HG03097 (cell line): ENCODE measurements at regions not wholly inside any gene's neighbourhood (a gene's known extent, or its start where the extent isn't known, plus 50 kb on each side); places are given as distances from the start of the nearest gene placed in this dataset.

Experiments
- ATAC-seq: cut with Tn5 transposase; IDR thresholded peaks from one replicate; pipeline ENCODE4 v1.9.1; 2021; ENCODE audit not compliant: unreplicated experiment, low FRiP score

DNA sequence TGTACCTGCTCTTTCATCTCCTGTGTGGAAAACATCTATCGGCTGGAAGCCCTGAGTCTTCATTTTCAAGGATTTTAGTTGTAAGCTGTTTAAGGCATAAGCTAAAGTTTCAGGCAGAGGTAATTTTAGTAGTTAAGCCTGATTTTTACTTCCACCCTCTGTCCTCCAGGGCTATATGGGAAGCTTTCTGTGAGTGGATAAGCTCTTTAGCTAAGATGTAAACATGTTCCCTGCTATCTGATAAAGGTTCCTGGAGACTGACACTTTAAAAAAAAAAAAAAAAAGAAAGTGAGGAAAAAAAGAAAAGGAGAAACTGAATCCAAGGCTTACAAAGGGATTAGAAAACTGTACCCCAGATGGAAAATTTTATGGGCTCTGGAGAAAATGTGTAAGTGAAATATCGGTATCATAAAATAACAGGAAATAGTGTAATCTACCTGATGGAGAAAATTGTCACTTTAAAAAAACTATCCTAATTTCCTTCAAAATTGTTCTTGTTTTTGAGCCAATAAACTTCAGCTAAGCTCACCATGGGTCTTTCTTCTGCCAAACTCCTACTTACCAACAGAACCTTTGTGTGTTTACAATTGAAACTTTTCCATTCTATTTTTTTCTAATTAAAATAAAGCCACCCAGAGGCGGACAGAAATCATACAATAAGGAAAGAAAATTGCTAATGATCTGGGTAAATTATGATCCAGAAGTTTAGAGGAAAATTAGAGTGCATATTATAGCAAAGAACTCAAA, 180.5 kb downstream of the TGFB2 start:
- ATAC-seq, result no peak

DNA sequence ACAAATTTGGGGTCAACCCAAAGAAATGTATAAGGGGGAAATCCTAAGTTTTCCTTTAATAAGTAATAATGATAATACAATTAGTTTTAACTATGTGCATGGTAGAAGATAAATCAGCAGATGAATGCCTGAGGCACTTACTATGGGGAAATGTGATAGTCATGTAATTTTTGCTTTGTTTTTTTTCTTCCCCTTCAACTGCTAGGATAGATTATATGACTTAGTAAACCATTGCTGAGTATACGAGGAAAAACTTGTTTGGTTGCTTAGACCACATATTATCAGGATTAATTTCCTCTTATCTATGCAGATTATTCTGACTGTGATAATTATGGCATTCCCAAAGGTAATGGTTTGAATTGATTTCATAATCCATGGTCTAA, 181.1 kb downstream of the TGFB2 start:
- ATAC-seq, result no peak

DNA sequence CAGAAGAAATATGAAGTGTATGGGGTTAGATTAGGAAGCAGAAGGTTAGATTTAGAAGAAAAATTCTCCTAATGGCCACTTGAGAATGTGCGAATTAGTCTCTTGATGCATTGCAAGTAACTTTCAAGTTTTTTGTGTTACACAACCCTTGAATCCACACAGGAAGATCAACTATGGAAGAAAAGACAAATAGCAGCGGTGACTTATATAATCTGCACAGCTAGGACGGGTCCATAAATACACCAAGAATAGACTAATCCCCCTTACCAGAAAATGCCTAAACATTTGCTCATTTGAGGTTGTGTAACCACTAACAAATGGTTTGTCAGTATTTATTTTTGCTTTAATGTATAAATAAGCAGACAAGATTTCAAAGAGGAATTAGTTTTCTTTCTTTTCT, 182.6 kb downstream of the TGFB2 start:
- ATAC-seq, result no peak

DNA sequence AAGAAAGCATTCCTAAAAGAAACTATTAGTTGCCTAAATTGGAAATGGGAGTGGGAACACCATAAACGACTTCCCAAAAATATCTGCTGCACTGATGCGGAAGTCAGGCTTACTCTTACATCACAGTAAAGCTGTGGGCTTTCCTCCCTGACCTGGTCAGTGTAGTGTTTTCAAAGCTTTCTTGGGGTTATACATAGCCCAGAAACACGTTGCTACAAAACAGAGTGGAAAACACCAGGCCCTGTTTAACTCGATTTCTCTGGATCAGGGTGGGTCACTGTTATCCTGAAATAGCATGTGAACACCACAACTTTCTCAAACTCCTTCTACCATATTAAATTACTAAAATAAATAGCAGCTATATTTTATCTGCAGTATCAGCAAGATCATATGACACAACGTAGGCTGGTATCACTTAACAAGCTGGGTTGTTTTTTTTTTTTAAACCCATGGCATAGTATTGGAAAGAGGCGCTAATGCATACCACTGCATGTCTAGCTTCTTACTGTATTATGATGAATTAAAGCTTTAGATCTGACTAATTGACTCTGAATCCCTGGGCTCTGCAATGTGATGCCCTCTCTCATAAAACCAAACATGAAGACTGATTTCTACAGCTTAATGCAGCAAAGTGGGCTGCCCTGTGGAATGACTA, 184.6 kb downstream of the TGFB2 start:
- no peak for ATAC-seq

DNA sequence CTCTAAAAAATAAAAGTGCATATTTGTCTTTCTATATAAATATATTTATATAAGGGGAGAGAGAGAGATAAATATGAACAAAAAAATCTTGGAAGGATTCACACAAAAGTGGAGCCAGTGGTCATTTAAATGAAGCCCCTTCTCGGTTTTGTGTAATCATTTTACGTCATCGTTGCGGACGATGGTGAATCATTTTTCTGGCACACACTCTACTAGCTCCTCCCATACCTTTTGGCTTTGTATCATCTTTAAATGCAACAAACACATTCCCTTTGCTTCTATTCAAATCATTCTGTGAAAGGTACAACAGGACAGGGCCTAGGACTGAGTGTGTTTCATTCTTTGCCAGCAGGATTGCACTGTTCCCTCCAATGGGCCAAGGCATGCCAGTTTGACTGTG, 186.8 kb downstream of the TGFB2 start:
- ATAC-seq, result no peak

DNA sequence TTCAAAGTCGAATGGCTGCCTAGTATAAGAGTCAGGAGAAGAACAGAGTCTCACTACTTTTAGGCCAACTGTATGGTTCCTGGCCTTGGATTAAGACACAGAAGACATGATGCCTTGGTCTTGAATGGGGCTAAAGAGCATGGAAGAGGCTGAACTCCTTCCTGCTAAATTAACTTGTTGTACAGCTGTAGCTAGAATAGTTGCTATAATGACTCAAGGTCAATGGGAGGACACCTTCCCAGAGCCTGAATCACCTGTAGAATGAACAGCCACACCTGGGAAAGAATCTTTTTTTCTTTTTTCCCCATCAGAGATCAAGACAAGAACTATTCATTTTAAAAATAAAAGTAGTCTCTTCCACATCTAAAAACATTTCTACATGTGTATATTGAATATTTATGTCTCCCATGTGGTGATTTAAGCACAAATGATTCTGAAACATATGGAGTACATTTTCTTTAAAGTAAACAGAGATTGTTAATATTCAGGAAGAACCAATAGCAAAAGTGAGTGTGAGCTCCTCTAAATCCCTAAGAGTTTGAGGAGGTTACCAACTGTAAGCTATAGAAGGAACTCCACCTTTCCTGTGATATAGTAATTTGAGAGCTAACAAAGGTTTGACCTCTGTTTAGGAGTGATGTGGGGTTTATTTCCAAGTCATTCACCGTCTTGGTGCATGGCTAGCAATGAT, 191.3 kb downstream of the TGFB2 start:
- ATAC-seq, result no peak

DNA sequence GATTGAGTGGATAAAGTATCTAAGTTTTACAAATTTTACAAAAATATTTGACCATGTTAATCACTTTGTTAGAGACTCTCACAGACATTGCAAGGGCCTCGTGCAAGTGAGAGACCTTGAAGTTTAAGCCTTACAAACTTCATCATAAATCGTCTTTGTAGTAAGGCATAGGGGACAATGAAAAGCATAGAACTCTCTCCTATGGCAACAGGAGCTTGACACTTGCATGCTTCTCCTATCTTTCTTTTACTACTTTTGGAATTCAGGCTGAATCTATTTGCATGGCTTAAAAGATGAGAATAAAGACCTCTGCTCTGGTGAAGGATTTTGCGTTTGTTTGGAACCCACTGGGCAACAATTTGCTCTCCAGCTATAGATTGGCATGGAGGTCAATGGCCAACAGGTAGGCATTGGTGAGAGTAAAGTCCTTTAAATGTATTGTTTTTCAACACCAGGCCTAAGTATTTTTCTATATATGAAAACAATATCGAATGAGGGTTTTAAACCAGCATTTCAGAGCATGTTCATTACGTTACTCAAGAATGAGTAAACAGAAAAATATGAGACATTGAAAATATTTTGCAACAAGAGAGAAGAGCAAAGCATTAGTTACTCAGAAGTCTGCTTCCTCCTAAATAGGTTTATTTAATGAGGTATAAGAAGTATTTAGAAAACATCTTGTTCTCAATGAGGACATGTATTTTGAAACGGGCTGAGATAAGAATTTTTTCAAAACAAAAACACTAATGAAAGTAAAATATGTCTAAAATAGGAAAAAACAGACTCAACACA, 192.2 kb downstream of the TGFB2 start:
- ATAC-seq, result no peak

DNA sequence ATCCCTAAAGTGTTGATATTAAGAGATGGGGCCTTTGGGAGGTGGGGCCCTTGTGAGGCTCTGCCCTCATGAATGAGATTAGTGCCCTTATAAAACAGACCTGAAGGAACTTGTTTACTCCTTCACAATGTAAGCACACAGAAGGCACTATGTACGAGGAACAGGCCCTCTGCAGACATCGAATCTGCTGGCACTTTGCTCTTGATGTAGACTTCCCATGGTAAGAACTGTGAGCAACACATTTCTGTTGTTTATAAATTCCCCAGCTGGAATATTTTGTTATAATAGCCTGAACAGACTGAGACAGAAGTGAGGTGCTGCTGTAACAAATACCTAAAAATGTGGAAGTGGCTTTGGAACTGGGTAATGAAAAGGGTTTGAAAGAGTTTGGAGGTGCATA, 193.2 kb downstream of the TGFB2 start:
- ATAC-seq, result no peak

DNA sequence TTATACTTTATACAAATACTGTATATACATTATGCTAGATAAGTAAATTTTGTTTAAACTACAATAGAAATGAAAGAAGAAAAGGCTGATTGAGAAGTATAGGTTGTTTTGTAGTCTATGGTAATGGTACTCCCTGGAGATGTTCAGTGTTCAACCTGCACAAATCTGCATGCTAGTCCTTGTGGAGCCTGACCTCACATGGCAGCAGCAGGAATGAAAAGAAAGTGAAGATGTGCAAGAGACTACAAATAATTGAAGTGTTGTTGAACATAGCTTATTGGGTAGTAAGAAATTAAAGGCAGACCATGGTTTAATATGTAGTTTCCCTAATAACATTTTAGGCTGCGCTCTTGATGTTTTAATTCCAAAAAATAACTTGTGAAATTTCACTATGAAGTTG, 201.2 kb downstream of the TGFB2 start:
- ATAC-seq, result no peak

DNA sequence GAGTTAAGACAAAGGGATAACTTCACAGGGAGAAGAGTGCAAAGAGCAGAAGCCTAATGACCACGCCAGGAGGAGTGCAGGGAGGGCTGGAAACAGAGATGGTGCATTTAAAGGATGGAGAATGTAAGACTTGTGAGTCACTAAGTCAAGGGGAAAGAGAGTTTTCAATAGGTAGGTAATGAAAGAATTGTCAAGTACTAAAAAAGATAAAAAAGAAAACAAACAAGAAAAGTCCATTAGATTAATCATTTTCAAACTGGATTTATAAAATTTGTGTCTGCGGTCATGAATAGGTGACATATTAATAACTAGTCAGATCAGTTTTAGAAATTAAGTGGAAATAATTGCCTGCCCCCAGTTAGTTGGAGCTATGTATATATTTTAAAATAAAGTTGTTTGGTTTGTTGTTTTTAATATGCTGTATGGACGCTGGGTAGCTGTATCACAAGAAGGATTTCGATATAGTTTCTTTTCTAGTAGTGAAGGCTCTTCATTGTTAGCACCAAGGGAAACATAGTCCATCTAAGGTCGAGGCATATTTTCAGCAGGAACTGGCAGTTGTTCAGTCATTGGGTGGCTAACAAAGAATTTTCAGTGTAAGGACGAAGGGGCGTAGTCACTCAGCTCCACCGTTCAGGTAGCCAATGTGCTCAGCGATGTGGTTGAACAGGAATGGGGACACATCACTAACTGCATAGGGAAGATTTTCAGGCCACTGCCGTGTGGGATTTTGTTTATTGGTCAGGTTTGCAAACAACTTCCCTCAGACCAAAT, 203.0 kb downstream of the TGFB2 start:
- ATAC-seq, result no peak

DNA sequence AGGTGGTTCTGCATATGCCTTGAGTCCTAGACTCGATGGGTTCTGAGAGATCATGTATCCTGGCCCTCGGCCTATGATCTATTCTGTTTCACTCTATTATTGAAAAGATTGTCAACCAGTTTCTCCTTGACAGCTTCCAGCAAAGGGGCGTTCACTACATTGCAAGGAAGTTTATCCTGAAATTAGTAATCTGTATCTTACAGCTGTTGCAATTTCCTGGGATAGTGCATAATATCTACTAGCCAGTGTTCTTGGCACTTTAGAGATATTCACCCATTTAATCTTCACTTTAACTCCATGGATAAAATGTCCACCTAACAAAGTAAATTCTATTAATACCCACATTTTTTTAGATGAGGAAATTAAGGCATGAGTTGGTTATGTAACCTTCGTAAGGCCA, 203.6 kb downstream of the TGFB2 start:
- no peak for ATAC-seq

DNA sequence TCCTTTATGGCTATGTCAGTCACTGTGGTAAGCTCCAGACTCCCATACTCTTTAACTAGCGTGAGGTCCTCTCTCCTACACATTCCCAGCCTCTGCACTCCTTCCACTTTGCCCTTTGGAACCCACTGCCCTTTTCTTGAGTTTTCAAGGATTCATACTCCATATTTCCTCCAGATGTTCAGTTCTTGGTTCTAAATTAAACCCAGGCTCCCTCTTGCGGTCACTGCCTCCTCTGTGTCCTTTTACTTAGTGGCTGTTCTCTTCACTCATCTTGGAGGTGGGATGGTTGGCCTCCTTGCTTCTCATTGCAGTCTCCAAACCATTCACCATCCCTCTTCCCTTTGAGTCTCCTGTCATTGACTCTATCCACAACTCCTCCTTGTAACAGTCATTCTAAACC, 208.1 kb downstream of the TGFB2 start:
- no peak for ATAC-seq

DNA sequence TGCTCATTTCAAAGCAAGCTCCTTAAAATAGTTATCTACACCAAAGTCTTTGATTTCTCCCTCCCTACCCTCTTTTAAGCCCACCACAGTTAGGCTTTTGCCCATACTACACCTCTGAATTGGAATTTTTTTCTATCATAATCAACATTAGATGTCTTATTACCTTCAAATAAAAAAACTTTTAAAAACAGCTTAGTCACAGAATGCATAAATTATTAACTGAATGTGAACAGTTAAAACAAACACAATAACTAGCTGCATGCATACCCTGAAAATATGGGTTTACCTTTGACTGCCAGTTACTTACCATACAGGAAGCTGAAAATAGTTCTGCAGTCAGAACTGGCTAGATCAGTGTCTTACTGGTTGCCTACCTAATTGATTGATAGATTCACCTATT, 210.9 kb downstream of the TGFB2 start:
- no peak for ATAC-seq

DNA sequence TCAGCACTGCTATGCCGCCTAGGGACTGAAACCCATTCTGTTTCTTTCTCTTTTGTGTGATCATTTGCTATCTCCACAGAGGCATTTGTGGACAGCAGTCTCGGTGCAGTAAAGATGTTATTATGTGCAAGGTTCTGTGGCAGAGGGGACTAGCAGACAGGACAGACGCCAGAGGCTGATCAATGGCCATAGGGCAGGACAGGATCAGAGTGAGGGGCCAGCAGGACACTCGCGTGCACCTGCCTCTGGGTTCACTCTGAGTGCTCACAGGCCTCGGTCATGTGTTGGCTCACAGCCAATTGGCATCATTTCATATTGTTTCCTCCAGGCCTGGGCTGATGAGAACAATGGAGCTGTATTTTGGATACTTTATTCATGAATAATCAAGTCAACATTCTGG, 212.6 kb downstream of the TGFB2 start:
- ATAC-seq, result no peak

DNA sequence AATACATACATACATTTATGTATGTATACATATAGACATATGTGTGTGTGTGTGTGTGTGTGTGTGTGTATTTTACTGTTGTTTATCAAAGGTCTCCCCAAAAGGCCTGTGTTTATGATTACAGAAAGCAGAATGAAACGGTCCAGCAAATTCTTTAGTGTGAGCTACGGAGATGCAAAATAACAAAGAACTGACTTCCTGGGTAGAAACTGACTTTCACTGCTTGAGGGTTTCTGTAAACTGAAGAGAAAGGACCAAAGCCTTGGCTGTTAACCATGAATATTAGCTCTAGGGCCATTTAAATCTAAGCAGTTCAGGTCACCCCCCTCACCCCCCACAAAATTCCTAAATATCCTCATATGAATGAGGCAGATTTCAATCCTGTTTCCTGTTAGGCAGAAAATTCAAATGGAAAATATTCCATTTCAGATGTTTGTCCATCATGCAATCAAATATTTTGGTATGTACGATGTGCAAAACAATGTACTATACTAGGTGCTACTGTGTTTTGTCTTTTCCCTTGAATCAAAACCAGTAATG, 213.2 kb downstream of the TGFB2 start:
- no peak for ATAC-seq

DNA sequence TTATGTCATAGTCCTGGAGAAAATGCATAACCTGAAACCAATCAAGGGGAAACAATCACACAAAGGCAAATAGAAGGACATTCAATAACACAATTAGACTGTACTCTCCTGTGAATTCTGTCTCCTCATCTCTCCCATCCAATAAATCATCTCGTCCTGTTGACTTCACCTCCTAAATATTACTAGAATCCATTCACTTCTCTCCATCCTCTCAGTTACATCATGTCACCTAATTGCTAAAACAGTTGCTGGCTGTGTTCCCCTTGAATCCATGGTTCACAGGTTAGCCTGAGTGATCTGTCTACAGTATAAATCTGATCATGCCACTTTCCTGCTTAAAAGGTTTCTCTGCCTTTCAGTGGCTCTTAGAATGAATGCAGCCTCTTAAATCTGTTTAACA, 220.2 kb downstream of the TGFB2 start:
- ATAC-seq, result no peak

DNA sequence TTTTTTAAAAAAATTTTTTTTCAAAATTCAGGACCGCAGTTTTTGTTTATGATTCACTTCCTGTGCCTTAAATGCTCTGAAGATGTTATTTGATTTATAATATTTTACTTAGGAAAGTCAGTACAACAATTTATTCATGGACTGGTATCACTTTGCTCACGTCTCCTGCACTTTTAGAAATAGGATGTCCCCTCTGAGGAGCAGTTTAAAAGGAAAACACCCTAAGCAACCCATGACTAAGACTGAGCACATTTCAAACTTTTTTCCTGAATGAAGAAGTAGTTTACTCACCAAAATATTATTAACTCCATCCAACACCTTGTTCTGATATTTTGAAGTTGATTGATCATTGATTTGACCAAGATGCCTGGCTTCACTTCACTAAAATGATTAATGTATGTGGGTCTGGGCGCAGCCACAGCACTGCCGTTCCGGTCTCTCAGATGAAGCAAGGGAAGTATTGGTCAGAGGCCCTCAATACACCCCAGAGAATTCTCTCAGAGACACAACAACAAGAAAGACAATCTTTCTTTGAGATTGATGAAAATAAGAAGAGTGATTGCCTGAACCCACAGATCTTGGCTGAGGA, 223.9 kb downstream of the TGFB2 start:
- ATAC-seq, result no peak

DNA sequence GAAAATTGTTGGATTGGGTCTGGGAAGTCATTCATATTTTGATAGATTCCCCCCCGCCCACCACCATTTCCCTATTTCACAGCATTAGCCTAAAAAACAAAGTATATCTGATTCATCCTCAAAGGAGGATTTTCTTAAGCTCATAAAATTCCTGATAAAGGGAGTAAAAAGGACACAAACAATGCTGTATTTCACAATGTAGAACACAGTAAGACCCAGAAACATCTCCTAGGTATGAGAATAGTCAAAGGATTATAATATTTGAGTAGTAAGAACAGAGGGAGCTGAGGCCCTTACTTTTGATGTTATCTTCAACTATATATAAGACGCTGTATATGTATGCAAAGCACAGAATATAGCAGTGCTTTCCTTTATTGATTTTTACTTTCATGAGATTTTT, 225.3 kb downstream of the TGFB2 start:
- ATAC-seq, result no peak

DNA sequence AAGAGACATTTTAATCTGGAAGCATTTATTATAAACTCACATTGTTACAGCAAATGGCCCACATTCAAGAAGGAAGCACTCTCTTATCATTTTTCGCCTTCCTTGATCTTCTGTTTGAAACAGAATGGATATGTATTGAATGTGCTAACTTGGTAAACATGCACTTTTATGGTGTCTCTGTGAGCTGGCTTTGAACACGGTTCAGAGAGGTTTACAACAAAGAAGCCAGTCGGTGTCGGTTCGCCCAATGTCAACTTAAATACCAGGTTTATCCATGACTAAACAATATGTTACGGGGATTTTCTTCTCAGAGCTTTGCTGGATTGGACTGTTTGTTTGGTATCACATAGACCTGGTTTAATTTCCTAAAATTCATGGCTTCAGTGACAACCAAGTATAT, 226.4 kb downstream of the TGFB2 start:
- ATAC-seq, result no peak

DNA sequence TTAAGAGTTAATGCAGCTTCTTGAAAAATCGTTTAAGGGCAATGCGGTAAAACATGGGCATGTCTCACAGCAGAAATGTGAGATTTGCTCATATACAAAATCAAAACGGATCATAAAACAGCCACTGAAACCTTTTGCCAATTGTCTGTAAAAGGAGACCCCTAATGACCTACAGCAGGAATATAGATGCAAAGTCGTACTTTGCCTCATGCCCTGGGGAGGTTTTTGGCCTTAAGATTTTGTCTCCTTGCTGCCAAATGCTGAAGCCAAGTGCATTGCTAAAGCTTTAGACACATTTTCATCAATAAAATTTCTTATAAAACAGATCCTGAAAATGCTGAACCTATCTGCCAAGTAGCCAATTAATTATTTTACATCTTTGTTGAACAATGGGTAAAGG, 226.9 kb downstream of the TGFB2 start:
- no peak for ATAC-seq
